ENCODE measurements at regions not wholly inside any gene's neighbourhood (a gene's known extent, or its start where the extent isn't known, plus 50 kb on each side); places are given as distances from the start of the nearest gene placed in this dataset.

DNA sequence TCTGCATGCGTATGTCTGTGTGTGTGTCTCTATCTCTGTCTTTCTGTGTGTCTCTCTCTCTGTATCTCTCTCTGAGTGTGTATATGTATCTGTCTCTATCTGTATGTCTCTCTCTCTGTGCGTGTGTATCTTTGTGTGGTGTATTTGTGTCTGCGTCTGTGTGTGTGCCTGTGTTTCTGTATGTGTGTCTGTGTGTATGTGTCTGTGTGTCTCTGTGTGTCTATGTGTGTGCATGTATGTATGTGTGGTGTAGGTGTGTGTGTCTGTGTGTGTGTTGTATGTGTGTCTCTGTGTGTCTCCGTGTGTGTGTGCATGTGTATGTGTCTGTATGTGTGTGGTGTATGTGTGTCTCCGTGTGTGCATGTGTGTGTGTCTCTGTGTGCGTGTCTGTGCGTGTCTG is 243.0 kb upstream of the FOXQ1 start:
- TF ChIP-seq, protein P1, sequence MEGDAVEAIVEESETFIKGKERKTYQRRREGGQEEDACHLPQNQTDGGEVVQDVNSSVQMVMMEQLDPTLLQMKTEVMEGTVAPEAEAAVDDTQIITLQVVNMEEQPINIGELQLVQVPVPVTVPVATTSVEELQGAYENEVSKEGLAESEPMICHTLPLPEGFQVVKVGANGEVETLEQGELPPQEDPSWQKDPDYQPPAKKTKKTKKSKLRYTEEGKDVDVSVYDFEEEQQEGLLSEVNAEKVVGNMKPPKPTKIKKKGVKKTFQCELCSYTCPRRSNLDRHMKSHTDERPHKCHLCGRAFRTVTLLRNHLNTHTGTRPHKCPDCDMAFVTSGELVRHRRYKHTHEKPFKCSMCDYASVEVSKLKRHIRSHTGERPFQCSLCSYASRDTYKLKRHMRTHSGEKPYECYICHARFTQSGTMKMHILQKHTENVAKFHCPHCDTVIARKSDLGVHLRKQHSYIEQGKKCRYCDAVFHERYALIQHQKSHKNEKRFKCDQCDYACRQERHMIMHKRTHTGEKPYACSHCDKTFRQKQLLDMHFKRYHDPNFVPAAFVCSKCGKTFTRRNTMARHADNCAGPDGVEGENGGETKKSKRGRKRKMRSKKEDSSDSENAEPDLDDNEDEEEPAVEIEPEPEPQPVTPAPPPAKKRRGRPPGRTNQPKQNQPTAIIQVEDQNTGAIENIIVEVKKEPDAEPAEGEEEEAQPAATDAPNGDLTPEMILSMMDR (IDR thresholded peaks at IDR 0.05; ENCODE audit: low read depth, low read length) = no peak
- no peak for TF ChIP-seq EZH2phosphoT487 (IDR thresholded peaks at IDR 0.05; ENCODE audit: low read depth)
- no peaks in the 10 kb centered on the region for H3K36me3 ChIP-seq (replicated peaks; ENCODE audit: low read depth, low read length)
- H2AFZ ChIP-seq (ENCODE audit: low read depth, low read length) = no peak overlapping the region
- H3K79me2 ChIP-seq (ENCODE audit: low read length) = no peaks in the 10 kb centered on the region
- H3K4me3 ChIP-seq (ENCODE audit: low read length) = no peak overlapping the region
- H3K27me3 ChIP-seq (ENCODE audit: low read depth, low read length) = peaks cover 10% of the 10 kb centered on the region; the same call in 1 of the 2 replicates
- H3K4me1 ChIP-seq (ENCODE audit: low read length) = no peaks in the 10 kb centered on the region
- no peak overlapping the region for H3K9ac ChIP-seq (ENCODE audit: low read length)
- no peak overlapping the region for H3K4me2 ChIP-seq (ENCODE audit: low read length)
- no peak overlapping the region for H3K27ac ChIP-seq (ENCODE audit: low read length)
- no peaks in the 10 kb centered on the region for H3K9me3 ChIP-seq (ENCODE audit: insufficient read depth, low read length)
- no peaks in the 10 kb centered on the region for H4K20me1 ChIP-seq (ENCODE audit: insufficient read depth, low read length)

DNA sequence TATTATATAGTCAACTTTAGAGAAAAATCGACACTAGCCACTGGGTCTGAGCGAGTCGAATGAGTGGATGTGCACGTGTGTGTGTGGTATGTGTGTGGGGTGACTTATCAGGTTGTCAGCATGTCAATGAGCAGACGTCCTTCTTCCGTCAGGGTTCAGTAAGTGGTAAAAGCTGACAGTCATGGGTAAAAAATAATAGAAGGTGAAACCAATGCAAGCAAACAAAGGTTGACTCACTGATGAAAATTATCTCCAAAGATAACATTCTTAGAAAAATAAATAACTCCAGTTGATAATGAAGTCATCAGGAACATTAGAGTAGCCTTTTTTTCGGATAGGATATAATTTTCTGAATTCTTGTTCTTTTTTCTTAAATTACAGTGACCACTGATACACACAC is 243.8 kb upstream of the FOXQ1 start:
- TF ChIP-seq, protein P1 (IDR thresholded peaks at IDR 0.05; ENCODE audit: low read depth, low read length) = no peak
- no peak for TF ChIP-seq EZH2phosphoT487 (IDR thresholded peaks at IDR 0.05; ENCODE audit: low read depth)
- H3K36me3 ChIP-seq (replicated peaks; ENCODE audit: low read depth, low read length) = no peaks in the 10 kb centered on the region

DNA sequence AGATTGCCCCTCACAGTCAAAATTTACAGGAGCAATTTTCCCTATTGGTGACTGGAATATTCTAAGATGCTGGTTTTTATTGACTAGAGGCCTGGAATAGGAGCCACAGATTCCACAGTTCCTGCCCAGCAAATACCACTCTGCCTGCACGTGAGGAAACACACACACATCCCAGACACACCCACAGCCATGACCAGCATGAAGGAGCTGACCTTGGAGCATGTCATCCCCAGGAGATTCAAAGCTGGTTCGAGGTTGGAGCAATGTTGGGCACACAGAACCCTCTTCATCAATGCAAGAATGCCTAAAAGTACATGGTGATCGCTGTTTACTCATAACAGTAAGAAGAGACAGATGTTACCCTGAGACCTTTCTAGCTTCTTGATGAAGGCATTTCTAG is 244.6 kb upstream of the FOXQ1 start:
- Histone ChIP-seq H3K36me3 (replicated peaks; ENCODE audit: low read depth, low read length) (no peaks in the 10 kb centered on the region), H3K27me3 (ENCODE audit: low read depth, low read length) (peaks cover 20% of the 10 kb centered on the region; the same call in 1 of the 2 replicates), H3K79me2 (ENCODE audit: low read length) (no peaks in the 10 kb centered on the region), H3K9me3 (ENCODE audit: insufficient read depth, low read length) (no peaks in the 10 kb centered on the region), H3K4me2 (ENCODE audit: low read length) (no peak overlapping the region), H2AFZ (ENCODE audit: low read depth, low read length) (no peak overlapping the region), H4K20me1 (ENCODE audit: insufficient read depth, low read length) (no peaks in the 10 kb centered on the region), H3K9ac (ENCODE audit: low read length) (no peak overlapping the region), H3K4me3 (ENCODE audit: low read length) (no peak overlapping the region), H3K27ac (ENCODE audit: low read length) (no peak overlapping the region), H3K4me1 (ENCODE audit: low read length) (no peaks in the 10 kb centered on the region)
- TF ChIP-seq EZH2phosphoT487 (IDR thresholded peaks at IDR 0.05; ENCODE audit: low read depth) = no peak

More for the DNA sequence above, 243.8 kb upstream of the FOXQ1 start:
- Histone ChIP-seq H3K4me3 (ENCODE audit: low read length) (no peak overlapping the region), H3K4me2 (ENCODE audit: low read length) (no peak overlapping the region), H3K79me2 (ENCODE audit: low read length) (no peaks in the 10 kb centered on the region), H3K27ac (ENCODE audit: low read length) (no peak overlapping the region), H4K20me1 (ENCODE audit: insufficient read depth, low read length) (no peaks in the 10 kb centered on the region), H2AFZ (ENCODE audit: low read depth, low read length) (no peak overlapping the region), H3K9ac (ENCODE audit: low read length) (no peak overlapping the region), H3K4me1 (ENCODE audit: low read length) (no peaks in the 10 kb centered on the region), H3K27me3 (ENCODE audit: low read depth, low read length) (peaks cover 14% of the 10 kb centered on the region; the same call in 1 of the 2 replicates), H3K9me3 (ENCODE audit: insufficient read depth, low read length) (no peaks in the 10 kb centered on the region)

DNA sequence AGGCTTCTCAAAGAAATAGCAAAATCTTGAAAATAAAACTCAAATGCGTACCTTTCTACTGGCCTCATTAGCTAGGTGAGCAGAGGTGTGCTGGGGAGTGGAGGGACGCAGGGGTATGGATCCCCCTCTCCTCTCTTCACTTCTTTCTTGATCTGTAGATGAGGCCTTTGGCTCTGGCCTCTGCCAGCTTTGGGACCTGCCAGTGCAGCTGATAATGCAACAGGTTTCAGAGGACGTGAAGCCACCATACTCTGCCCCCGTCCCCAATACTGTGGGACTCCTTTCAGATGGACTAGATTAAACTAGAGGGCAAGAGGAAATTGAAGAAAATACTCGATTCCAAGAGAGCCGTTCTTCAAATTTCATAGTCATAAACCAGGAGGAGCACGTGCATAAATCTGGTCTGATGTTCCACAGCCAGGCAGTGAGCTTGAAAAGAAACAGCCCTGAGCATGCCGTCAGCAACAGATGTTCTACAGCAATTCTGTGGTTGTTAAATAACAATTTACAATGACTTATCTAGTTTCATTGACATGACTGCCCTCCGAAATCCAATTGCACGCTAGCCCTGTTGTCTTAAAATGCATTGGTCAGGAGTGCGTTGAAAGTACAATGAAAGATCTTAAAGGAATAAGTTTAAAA is 245.3 kb upstream of the FOXQ1 start:
- Histone ChIP-seq H3K79me2 (ENCODE audit: low read length) (no peaks in the 10 kb centered on the region), H4K20me1 (ENCODE audit: insufficient read depth, low read length) (no peaks in the 10 kb centered on the region), H3K9ac (ENCODE audit: low read length) (no peak overlapping the region), H3K36me3 (replicated peaks; ENCODE audit: low read depth, low read length) (no peaks in the 10 kb centered on the region), H3K4me2 (ENCODE audit: low read length) (no peak overlapping the region), H3K4me1 (ENCODE audit: low read length) (no peaks in the 10 kb centered on the region), H3K4me3 (ENCODE audit: low read length) (no peak overlapping the region), H3K9me3 (ENCODE audit: insufficient read depth, low read length) (no peaks in the 10 kb centered on the region), H3K27ac (ENCODE audit: low read length) (no peak overlapping the region), H2AFZ (ENCODE audit: low read depth, low read length) (no peak overlapping the region), H3K27me3 (ENCODE audit: low read depth, low read length) (peaks cover 21% of the 10 kb centered on the region; the same call in 1 of the 2 replicates)
- TF ChIP-seq, protein P1 (IDR thresholded peaks at IDR 0.05; ENCODE audit: low read depth, low read length) = no peak
- no peak for TF ChIP-seq EZH2phosphoT487 (IDR thresholded peaks at IDR 0.05; ENCODE audit: low read depth)
